Iris pigment epithelial cell (primary cell): ENCODE measurements at regions not wholly inside any gene's neighbourhood (a gene's known extent, or its start where the extent isn't known, plus 50 kb on each side); places are given as distances from the start of the nearest gene placed in this dataset.

Experiments
- DNase-seq: peaks from one replicate; pipeline ENCODE4 v3.0.0-alpha.2; 2011; ENCODE audit warnings: low read depth

- peak; percentile 36 for DNase-seq
These were observed 52.9 kb upstream of the RNU6-1 start for GRCh38 chr15:67892559-67893377.

GRCh38 chr15:67895237-67895636, 55.4 kb upstream of the RNU6-1 start:
- no peak for DNase-seq

- no peak for DNase-seq
These were observed 57.9 kb upstream of the RNU6-1 start for GRCh38 chr15:67897646-67898339.

GRCh38 chr15:67899596-67900283, 59.9 kb upstream of the RNU6-1 start:
- DNase-seq, result no peak

- DNase-seq, result no peak
These were observed 60.8 kb upstream of the RNU6-1 start for GRCh38 chr15:67900621-67901147.

- DNase-seq, result no peak
These were observed 62.1 kb upstream of the RNU6-1 start for GRCh38 chr15:67901922-67902321.

GRCh38 chr15:67902579-67903009, 62.7 kb upstream of the RNU6-1 start:
- no peak for DNase-seq

- DNase-seq, result no peak
These were observed 63.9 kb upstream of the RNU6-1 start for GRCh38 chr15:67903708-67904107.

- DNase-seq, result no peak
These were observed 65.8 kb upstream of the RNU6-1 start for GRCh38 chr15:67905628-67906027.

GRCh38 chr15:67906382-67906781, 66.5 kb upstream of the RNU6-1 start:
- DNase-seq, result no peak

GRCh38 chr15:67907184-67907723, 67.4 kb upstream of the RNU6-1 start:
- DNase-seq, result no peak

- DNase-seq, result no peak
These were observed 68.9 kb upstream of the RNU6-1 start for GRCh38 chr15:67908756-67909155.

- DNase-seq, result no peak
These were observed 71.9 kb upstream of the RNU6-1 start for GRCh38 chr15:67911727-67912126.

- DNase-seq, result no peak
These were observed 74.2 kb upstream of the RNU6-1 start for GRCh38 chr15:67914028-67914427.

GRCh38 chr15:67914537-67915460, 75.0 kb upstream of the RNU6-1 start:
- DNase-seq, result peak; percentile 59

GRCh38 chr15:67915461-67916374, 75.9 kb upstream of the RNU6-1 start:
- DNase-seq, result no peak

GRCh38 chr15:67916565-67916964, 76.7 kb upstream of the RNU6-1 start:
- DNase-seq, result no peak

GRCh38 chr15:67917037-67917436, 77.2 kb upstream of the RNU6-1 start:
- DNase-seq, result no peak

- no peak for DNase-seq
These were observed 77.8 kb upstream of the RNU6-1 start for GRCh38 chr15:67917636-67918035.

- no peak for DNase-seq
These were observed 78.5 kb upstream of the RNU6-1 start for GRCh38 chr15:67918205-67918861.
